ENCODE measurements at regions not wholly inside any gene's neighbourhood (a gene's known extent, or its start where the extent isn't known, plus 50 kb on each side); places are given as distances from the start of the nearest gene placed in this dataset.

GRCh38 chr6:79427721-79428120, 109.5 kb downstream of the LCA5 start:
- WGBS (ENCODE audit: low lambda C conversion rate) = 48% methylated on average over 2 of the region's 2 CpGs
- FAIRE-seq = no peak
- CTCF ChIA-PET (ENCODE audit: low intra/inter-chr PET ratio, low total read pairs) = no interaction called here
- no TSS peak for BruUV-seq (replicated peaks)
- intact Hi-C loops (cut with micrococcal nuclease; ENCODE audit: unreplicated experiment) (no loop called here), in situ Hi-C loops (cut with HindIII; ENCODE audit: extremely low pct_ligation_motif_present, low pct_unique_long_range_greater_than_20kb) (no loop called here)
- no peaks in the 10 kb centered on the region for H3K4me1 ChIP-seq (ENCODE audit: insufficient read depth, low read length)
- DNase-seq (ENCODE audit: low spot score) = no peak
- ATAC-seq = no peak
- H3K27me3 ChIP-seq (ENCODE audit: control insufficient read depth in 1 of 2, insufficient read depth in 2 of 2, low read length in 2 of 2) = no peaks in the 10 kb centered on the region
- no peak overlapping the region for H3K4me3 ChIP-seq (replicated peaks in 1 of 3; ENCODE audit: insufficient read depth in 1 of 3, low read depth in 2 of 3, low read length in 3 of 3)
- H3K9me3 ChIP-seq (ENCODE audit: low read length) = no peaks in the 10 kb centered on the region
- no peak for TF ChIP-seq TEAD3 (CRISPR knock-in tag; optimal IDR thresholded peaks at IDR 0.05; ENCODE audit: borderline replicate concordance)
- H3K79me2 ChIP-seq (ENCODE audit: insufficient read depth, low read length) = no peaks in the 10 kb centered on the region
- no peak overlapping the region for H3K4me2 ChIP-seq (ENCODE audit: low read depth, low read length)
- no peak overlapping the region for H3K27ac ChIP-seq (ENCODE audit: extremely low read length, insufficient read depth, low read length)
- POLR2A ChIA-PET = no interaction called here
- no peaks in the 10 kb centered on the region for H3K36me3 ChIP-seq (replicated peaks in 1 of 2; ENCODE audit: control insufficient read depth in 1 of 2, insufficient read depth in 2 of 2, low read length in 2 of 2)
- no peaks in the 10 kb centered on the region for H4K20me1 ChIP-seq (ENCODE audit: insufficient read depth, low read length)
- no peak overlapping the region for H3K9ac ChIP-seq (ENCODE audit: insufficient read depth, low read depth, low read length)
- H2AFZ ChIP-seq (ENCODE audit: low read length) = no peak overlapping the region

- no peak for TF ChIP-seq ZMYM3 (CRISPR knock-in tag; IDR thresholded peaks at IDR 0.05)
- TF ChIP-seq PBX3 (CRISPR knock-in tag; IDR thresholded peaks at IDR 0.05; ENCODE audit: borderline replicate concordance) = no peak
- no peak for TF ChIP-seq MYNN (CRISPR knock-in tag; IDR thresholded peaks at IDR 0.05; ENCODE audit: low read depth)
- no peak for TF ChIP-seq GFI1 (CRISPR knock-in tag; IDR thresholded peaks at IDR 0.05; ENCODE audit: borderline replicate concordance)
- TF ChIP-seq ZNF576 (CRISPR knock-in tag; IDR thresholded peaks at IDR 0.05) = no peak
- TF ChIP-seq ZNF839 (CRISPR knock-in tag; IDR thresholded peaks at IDR 0.05; ENCODE audit: borderline replicate concordance) = no peak
- no peak for TF ChIP-seq ZNF10 (CRISPR knock-in tag; IDR thresholded peaks at IDR 0.05; ENCODE audit: borderline replicate concordance, low read depth)
- no peak for TF ChIP-seq JARID2 (CRISPR knock-in tag; IDR thresholded peaks at IDR 0.05; ENCODE audit: insufficient replicate concordance)
- Histone ChIP-seq H3K27me3 (ENCODE audit: control insufficient read depth in 1 of 2, insufficient read depth in 2 of 2, low read length in 2 of 2) (no peaks in the 10 kb centered on the region), H3K9me3 (ENCODE audit: low read length) (no peaks in the 10 kb centered on the region), H3K9ac (ENCODE audit: insufficient read depth, low read depth, low read length) (no peak overlapping the region), H3K27ac (ENCODE audit: extremely low read length, insufficient read depth, low read length) (no peak overlapping the region), H3K79me2 (ENCODE audit: insufficient read depth, low read length) (no peaks in the 10 kb centered on the region), H3K36me3 (replicated peaks in 1 of 2; ENCODE audit: control insufficient read depth in 1 of 2, insufficient read depth in 2 of 2, low read length in 2 of 2) (no peaks in the 10 kb centered on the region), H3K4me3 (replicated peaks in 1 of 3; ENCODE audit: insufficient read depth in 1 of 3, low read depth in 2 of 3, low read length in 3 of 3) (no peak overlapping the region), H3K4me1 (ENCODE audit: insufficient read depth, low read length) (no peaks in the 10 kb centered on the region), H4K20me1 (ENCODE audit: insufficient read depth, low read length) (no peaks in the 10 kb centered on the region), H3K4me2 (ENCODE audit: low read depth, low read length) (no peak overlapping the region), H2AFZ (ENCODE audit: low read length) (no peak overlapping the region)
- in situ Hi-C loops (cut with HindIII; ENCODE audit: extremely low pct_ligation_motif_present, low pct_unique_long_range_greater_than_20kb) = no loop called here
- 47% methylated on average over 5 of the region's 5 CpGs for WGBS (ENCODE audit: low lambda C conversion rate)
- no TSS peak for BruUV-seq (replicated peaks)
- ATAC-seq (no peak), DNase-seq (ENCODE audit: low spot score) (no peak), FAIRE-seq (no peak)
- CTCF ChIA-PET (ENCODE audit: low intra/inter-chr PET ratio, low total read pairs) = no interaction called here
- intact Hi-C loops (cut with micrococcal nuclease; ENCODE audit: unreplicated experiment) = no loop called here
- POLR2A ChIA-PET = no interaction called here
Measured at GRCh38 chr6:79426625-79427278, 110.5 kb downstream of the LCA5 start.

Measured in HepG2 (cell line).